NT2/D1 (cell line): ENCODE measurements at regions not wholly inside any gene's neighbourhood (a gene's known extent, or its start where the extent isn't known, plus 50 kb on each side); places are given as distances from the start of the nearest gene placed in this dataset.

Experiments used
- DNase-seq: peaks from one replicate; pipeline ENCODE4 v3.0.0-alpha.2; 2011; ENCODE audit warnings: low read depth, low spot score
- H3K27me3 ChIP-seq: 2 replicates; pipeline ENCODE4 v1.6.0; 2011; ENCODE audit warnings: mild to moderate bottlenecking; ENCODE audit not compliant: insufficient read length, insufficient read depth
- H3K36me3 ChIP-seq: 2 replicates; pipeline ENCODE4 v1.6.1; 2011; ENCODE audit warnings: mild to moderate bottlenecking, low read length, mixed read lengths; ENCODE audit not compliant: insufficient read depth, insufficient read length
- H3K4me1 ChIP-seq: 2 replicates; pipeline ENCODE4 v1.5.1; 2011; ENCODE audit not compliant: insufficient read depth, insufficient read length
- H3K4me3 ChIP-seq: 2 replicates; pipeline ENCODE4 v1.5.1; 2011; ENCODE audit warnings: low read depth; ENCODE audit not compliant: insufficient read length
- H3K9ac ChIP-seq: 2 replicates; pipeline ENCODE4 v1.6.0; 2011; ENCODE audit warnings: low read depth; ENCODE audit not compliant: insufficient read length
- H3K9me3 ChIP-seq: 2 replicates; pipeline ENCODE4 v1.5.1; 2011; ENCODE audit warnings: mild to moderate bottlenecking, low read length; ENCODE audit not compliant: insufficient read depth
- SUZ12 ChIP-seq: IDR thresholded peaks from 2 replicates; pipeline ENCODE4 v1.6.1; 2011; ENCODE audit not compliant: insufficient read length, insufficient read depth; ENCODE audit errors: extremely low read depth
- YY1 ChIP-seq: IDR thresholded peaks from 2 replicates; pipeline ENCODE4 v1.6.1; 2011; ENCODE audit not compliant: insufficient read length, insufficient read depth
- ZNF274 ChIP-seq: IDR thresholded peaks from 2 replicates; pipeline ENCODE4 v1.6.1; 2011; ENCODE audit warnings: mild to moderate bottlenecking, low read depth, low read length

DNA sequence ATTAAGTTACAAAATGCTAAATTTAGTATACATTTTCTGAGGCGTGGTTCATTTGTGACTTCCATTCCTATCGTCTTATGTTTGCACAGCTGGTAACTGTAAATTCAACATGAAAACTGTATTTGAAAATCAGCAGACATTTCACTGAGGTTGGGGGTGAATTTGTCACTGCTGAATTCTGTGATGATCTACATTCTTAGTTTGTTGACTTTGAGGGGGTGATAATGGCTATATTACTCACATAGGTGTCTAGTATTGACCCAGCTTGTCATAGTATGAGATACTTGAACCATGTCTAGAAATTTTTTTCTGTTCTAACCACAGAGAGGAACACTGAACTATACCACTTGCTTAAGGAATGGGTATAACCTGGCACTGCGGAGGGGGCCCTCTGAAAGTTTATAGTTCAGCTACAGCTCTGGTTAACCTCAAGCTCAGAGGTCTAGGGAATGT, 313.3 kb downstream of the PIK3R1 start:
- peaks cover 9% of the 10 kb centered on the region for H3K9me3 ChIP-seq
- no peak for DNase-seq
- H3K9ac ChIP-seq: no peak overlapping the region
- TF ChIP-seq ZNF274 (no peak), SUZ12 (no peak), YY1 (no peak)
- no peaks in the 10 kb centered on the region for H3K36me3 ChIP-seq
- no peak overlapping the region for H3K4me3 ChIP-seq
- H3K27me3 ChIP-seq: no peaks in the 10 kb centered on the region
- H3K4me1 ChIP-seq: no peaks in the 10 kb centered on the region

DNA sequence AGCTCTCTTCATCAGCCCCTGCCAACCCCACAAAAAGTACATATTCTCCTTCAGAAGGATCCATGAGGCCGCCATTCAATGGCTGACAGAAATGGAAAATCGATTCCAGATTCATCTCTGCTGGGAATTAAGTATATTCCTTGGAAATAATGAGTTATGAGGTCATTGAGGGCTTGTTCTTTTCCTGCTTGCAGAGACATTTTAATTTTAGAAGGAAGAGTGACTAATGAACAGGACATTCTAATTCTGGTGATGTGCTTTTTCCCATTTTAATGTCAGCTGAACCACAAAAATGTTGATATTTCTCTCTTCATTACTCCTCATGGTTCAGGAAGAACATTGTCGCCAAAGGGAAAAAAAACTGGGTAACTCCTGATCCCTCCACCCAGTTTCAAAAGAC, 314.0 kb downstream of the PIK3R1 start:
- no peak overlapping the region for H3K4me3 ChIP-seq
- H3K36me3 ChIP-seq: no peaks in the 10 kb centered on the region
- peaks cover 9% of the 10 kb centered on the region for H3K9me3 ChIP-seq
- no peak for TF ChIP-seq YY1
- TF ChIP-seq ZNF274: no peak
- no peak for TF ChIP-seq SUZ12
- H3K4me1 ChIP-seq: peaks cover under 1% of the 10 kb centered on the region
- DNase-seq: no peak
- no peak overlapping the region for H3K9ac ChIP-seq
- no peaks in the 10 kb centered on the region for H3K27me3 ChIP-seq

DNA sequence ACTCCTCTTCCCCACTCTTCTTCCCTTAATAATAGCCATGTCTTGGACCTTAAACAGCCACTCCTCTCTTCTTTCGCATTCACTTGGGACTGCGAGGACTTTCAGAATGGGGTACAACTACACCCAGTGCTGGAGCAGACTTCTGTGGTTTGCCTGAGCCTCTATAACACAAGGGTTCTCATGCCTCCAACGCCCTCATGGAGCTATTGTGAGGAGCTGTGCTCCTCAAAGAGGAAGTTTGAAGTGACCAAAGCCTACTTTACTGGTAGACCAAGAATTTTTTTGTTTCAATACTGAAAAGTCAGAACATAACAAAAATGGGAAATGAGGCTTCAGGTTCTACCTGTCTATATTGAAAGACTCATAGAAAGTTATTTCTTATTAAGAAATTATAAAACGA, 316.4 kb downstream of the PIK3R1 start:
- H3K27me3 ChIP-seq: no peaks in the 10 kb centered on the region
- H3K9me3 ChIP-seq: peaks cover 9% of the 10 kb centered on the region
- H3K9ac ChIP-seq: no peak overlapping the region
- no peaks in the 10 kb centered on the region for H3K36me3 ChIP-seq
- H3K4me1 ChIP-seq: peaks cover 2% of the 10 kb centered on the region
- no peak overlapping the region for H3K4me3 ChIP-seq
- DNase-seq: no peak
- no peak for TF ChIP-seq ZNF274
- no peak for TF ChIP-seq YY1
- no peak for TF ChIP-seq SUZ12

DNA sequence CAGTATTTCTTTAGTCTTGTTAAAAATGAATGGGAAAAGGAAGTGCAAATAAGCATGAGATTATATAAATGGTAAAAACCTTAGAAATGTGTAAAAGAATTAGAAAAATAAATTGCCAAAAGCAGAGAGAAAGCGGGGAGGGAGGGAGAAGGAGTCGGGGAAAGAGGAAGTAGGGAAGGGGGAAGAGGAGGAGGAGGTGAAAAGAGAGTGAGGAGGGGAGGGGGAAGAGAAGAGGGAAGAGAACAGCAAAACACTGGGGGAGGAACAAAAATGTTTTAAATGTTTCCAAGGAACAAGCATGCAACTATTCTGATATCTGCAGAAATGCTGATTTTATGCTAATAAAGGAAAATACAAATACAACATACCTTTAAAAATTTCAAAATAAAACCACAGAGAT, 317.5 kb downstream of the PIK3R1 start:
- no peak for TF ChIP-seq YY1
- TF ChIP-seq SUZ12: no peak
- TF ChIP-seq ZNF274: no peak
- Histone ChIP-seq H3K36me3 (no peaks in the 10 kb centered on the region), H3K4me1 (peaks cover 2% of the 10 kb centered on the region), H3K4me3 (no peak overlapping the region), H3K9ac (no peak overlapping the region), H3K27me3 (no peaks in the 10 kb centered on the region), H3K9me3 (peaks cover 7% of the 10 kb centered on the region)
- no peak for DNase-seq

DNA sequence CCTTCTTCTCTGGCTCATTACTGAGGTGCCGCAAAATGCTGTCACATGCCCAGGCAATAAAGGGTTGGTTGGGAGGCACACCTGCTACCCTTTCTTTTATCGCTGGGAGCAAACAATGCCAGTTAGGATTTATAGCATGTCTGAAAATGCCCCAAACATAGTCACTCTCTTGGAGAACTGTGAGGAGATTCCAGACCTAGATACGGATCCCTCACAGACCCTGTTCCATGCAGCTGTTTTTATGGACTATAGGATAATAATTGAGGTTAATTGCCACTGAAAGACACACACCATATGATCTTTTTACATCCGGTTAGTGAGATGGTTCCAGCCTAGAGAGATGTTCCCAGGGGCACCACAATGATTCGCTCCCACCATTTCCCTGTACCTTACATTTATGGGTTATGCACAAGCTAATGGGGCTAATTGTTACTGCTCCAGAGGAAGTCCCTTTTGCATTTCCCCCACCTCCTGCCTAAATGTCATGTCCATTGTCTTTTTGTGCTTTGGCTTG, 318.1 kb downstream of the PIK3R1 start:
- Histone ChIP-seq H3K27me3 (no peaks in the 10 kb centered on the region), H3K9me3 (0 out of 2 replicates have a peak, but pooled peaks cover 1% of the 10 kb centered on the region), H3K9ac (no peak overlapping the region), H3K4me3 (no peak overlapping the region), H3K4me1 (peaks cover 2% of the 10 kb centered on the region), H3K36me3 (no peaks in the 10 kb centered on the region)
- TF ChIP-seq SUZ12 (no peak), ZNF274 (no peak), YY1 (no peak)
- no peak for DNase-seq

DNA sequence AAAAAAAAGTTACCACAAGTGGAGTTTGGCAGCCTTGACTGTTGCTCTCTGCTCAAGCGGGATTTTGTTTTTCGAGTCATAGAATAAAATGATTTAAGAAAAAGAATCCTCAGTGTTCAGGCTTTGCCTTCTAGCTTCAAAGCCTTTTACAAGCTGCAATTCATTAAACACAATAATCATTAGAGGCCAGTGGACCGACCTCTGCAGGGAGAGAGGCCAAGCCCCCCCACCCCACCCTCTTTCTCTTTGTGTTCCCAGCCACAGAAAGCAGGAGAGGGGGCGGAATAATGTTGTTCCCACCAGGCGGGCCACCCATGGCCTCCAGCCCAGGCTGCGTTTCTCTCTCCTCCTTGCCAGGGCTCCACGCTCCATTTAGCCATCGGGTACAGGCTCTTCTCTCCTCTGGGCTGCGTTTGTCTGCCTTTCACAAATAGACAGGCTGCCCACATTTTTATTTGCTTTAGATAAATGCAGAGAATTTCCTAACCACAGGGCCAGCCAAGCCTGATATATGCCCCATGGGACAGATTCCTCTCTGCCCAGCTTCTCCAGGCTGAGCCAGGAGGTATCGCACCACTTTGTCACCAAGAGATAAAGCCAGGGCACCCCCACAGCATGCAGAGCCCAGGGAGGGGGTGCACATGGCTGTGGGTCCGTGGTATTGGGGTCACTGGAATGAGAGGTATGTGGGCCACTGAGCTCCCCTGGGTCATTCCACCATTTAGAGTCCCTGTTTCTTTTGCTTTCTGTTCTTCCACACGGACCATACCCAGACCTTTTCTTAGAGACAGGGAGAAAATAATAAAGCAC, 318.8 kb downstream of the PIK3R1 start:
- DNase-seq: no peak
- Histone ChIP-seq H3K36me3 (no peaks in the 10 kb centered on the region), H3K4me1 (peaks cover 2% of the 10 kb centered on the region), H3K27me3 (no peaks in the 10 kb centered on the region), H3K9me3 (no peaks in the 10 kb centered on the region), H3K9ac (no peak overlapping the region), H3K4me3 (no peak overlapping the region)
- TF ChIP-seq SUZ12: no peak
- TF ChIP-seq ZNF274: no peak
- no peak for TF ChIP-seq YY1

DNA sequence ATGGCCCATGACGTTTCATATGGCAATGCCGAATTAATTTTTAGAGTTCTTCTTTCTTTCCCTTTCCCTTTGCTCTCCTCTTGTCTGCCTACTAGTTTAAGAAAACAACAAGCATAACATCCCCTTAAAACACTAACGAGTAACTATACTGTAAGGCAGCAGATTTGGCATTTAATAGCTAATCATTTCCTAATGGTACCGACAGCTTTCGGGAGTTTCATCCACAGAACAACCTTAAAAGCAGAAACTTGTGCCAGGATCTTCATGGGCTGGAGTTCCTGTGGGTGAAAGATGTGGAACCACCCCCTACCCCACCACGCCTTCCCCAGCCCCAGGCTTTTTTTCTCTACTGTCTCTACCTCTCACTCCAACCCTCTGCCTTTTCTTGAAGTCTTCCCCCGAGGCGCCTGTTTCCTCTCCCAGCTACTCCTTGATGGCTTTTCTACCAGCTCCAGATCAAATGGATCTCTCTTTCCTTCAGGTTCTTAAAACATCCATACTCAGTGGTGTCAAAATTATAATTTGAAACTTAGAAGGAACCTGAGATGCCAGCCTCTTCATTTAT, 319.5 kb downstream of the PIK3R1 start:
- H3K4me3 ChIP-seq: no peak overlapping the region
- no peak overlapping the region for H3K9ac ChIP-seq

More for the DNA sequence above, 319.5 kb downstream of the PIK3R1 start:
- TF ChIP-seq YY1 (no peak), ZNF274 (no peak), SUZ12 (no peak)
- DNase-seq: no peak
- no peaks in the 10 kb centered on the region for H3K36me3 ChIP-seq
- H3K4me1 ChIP-seq: peaks cover 2% of the 10 kb centered on the region
- no peaks in the 10 kb centered on the region for H3K9me3 ChIP-seq
- H3K27me3 ChIP-seq: no peaks in the 10 kb centered on the region
